ENCODE measurements at regions not wholly inside any gene's neighbourhood (a gene's known extent, or its start where the extent isn't known, plus 50 kb on each side); places are given as distances from the start of the nearest gene placed in this dataset.

GRCh38 chr11:80436547-80436946 is 995.7 kb upstream of the TENM4 start:
- Histone ChIP-seq H3K4me2 (ENCODE audit: low read depth, low read length) (no peak overlapping the region), H2AK5ac (ENCODE audit: low read depth, low read length) (no peak overlapping the region), H3K23ac (ENCODE audit: low read depth, low read length) (no peak overlapping the region), H2BK20ac (ENCODE audit: low read depth, low read length) (no peak overlapping the region), H2BK15ac (ENCODE audit: low read depth, low read length) (no peak overlapping the region), H3K36me3 (ENCODE audit: control insufficient read depth, insufficient read depth, low read length) (no peaks in the 10 kb centered on the region), H3K4me3 (ENCODE audit: insufficient read depth, low read depth, low read length) (no peak overlapping the region), H2AFZ (replicated peaks; ENCODE audit: low read length, poor library complexity) (no peak overlapping the region), H3K27ac (ENCODE audit: insufficient read depth, low read length) (no peak overlapping the region), H3K14ac (replicated peaks; ENCODE audit: low read depth, low read length) (no peak overlapping the region), H3K9ac (ENCODE audit: low read depth, low read length) (no peak overlapping the region), H3K56ac (ENCODE audit: extremely low read depth, insufficient read depth, low read length) (no peak overlapping the region), H2AK9ac (replicated peaks; ENCODE audit: low read depth, low read length, poor library complexity) (no peak overlapping the region), H3K4ac (ENCODE audit: low read depth, low read length) (no peak overlapping the region), H2BK120ac (ENCODE audit: low read depth, low read length) (no peak overlapping the region), H3K79me1 (ENCODE audit: low read depth in 1 of 2, low read length in 2 of 2) (no peaks in the 10 kb centered on the region), H3K9me3 (ENCODE audit: control insufficient read depth, insufficient read depth, low read length) (no peaks in the 10 kb centered on the region; the same call in 1 of the 2 replicates), H4K5ac (ENCODE audit: low read depth, low read length) (no peak overlapping the region), H3K27me3 (ENCODE audit: control insufficient read depth, insufficient read depth, low read length) (no peaks in the 10 kb centered on the region), H3K9me1 (ENCODE audit: insufficient read depth, low read length) (no peaks in the 10 kb centered on the region), H4K20me1 (ENCODE audit: insufficient read depth, low read length) (no peaks in the 10 kb centered on the region), H3K4me1 (ENCODE audit: control insufficient read depth, insufficient read depth, low read length) (no peaks in the 10 kb centered on the region), H3K18ac (ENCODE audit: low read depth, low read length) (no peak overlapping the region), H2BK5ac (ENCODE audit: low read depth, low read length, poor library complexity, severe bottlenecking) (no peak overlapping the region), H4K8ac (ENCODE audit: low read depth in 2 of 2, low read length in 2 of 2) (no peak overlapping the region), H4K91ac (ENCODE audit: insufficient read depth, low read depth, low read length) (no peak overlapping the region)
- no peak for DNase-seq
- in situ Hi-C loops (cut with MboI; ENCODE audit: low sequenced_read_pairs) = no loop called here
- ChIA-PET CTCF (no interaction called here), POLR2A (ENCODE audit: unreplicated experiment) (no interaction called here)
- ATAC-seq (ENCODE audit: low read depth) = no peak
- TF ChIP-seq CHD1 (IDR thresholded peaks at IDR 0.05; ENCODE audit: low read depth, low read length) (no peak), MAZ (IDR thresholded peaks at IDR 0.05; ENCODE audit: borderline replicate concordance, low read depth, low read length) (no peak), CEBPB (IDR thresholded peaks at IDR 0.05; ENCODE audit: low read depth, low read length) (no peak), RFX5 (IDR thresholded peaks at IDR 0.05; ENCODE audit: low read depth, low read length) (no peak), NFE2L2 (IDR thresholded peaks at IDR 0.05; ENCODE audit: low read depth, low read length) (no peak), RCOR1 (IDR thresholded peaks at IDR 0.05; ENCODE audit: insufficient replicate concordance, low read length) (no peak), RAD21 (IDR thresholded peaks at IDR 0.05; ENCODE audit: low read length) (no peak), CTCF (conservative IDR thresholded peaks at IDR 0.05; ENCODE audit: low read depth, low read length) (no peak), USF2 (IDR thresholded peaks at IDR 0.05; ENCODE audit: low read depth, low read length) (no peak), FOS (IDR thresholded peaks at IDR 0.05; ENCODE audit: low read depth, low read length) (no peak), ELK1 (IDR thresholded peaks at IDR 0.05; ENCODE audit: borderline replicate concordance, low read depth, low read length) (no peak), MXI1 (IDR thresholded peaks at IDR 0.05; ENCODE audit: borderline replicate concordance, low read depth, low read length) (no peak), SMC3 (IDR thresholded peaks at IDR 0.05; ENCODE audit: low read depth, low read length) (no peak), BHLHE40 (IDR thresholded peaks at IDR 0.05; ENCODE audit: low read depth, low read length) (no peak), MAFK (IDR thresholded peaks at IDR 0.05; ENCODE audit: low read depth, low read length) (no peak), POLR2A (IDR thresholded peaks at IDR 0.05; ENCODE audit: low read depth, low read length) (no peak)
- no TSS peak for BruUV-seq (replicated peaks)
- no CpG with 5 or more reads among the region's 1 CpG for WGBS, 2 experiments (ENCODE audit: extremely low coverage in 2 of 2, insufficient read length in 1 of 2)
- intact Hi-C loops (cut with micrococcal nuclease) = no loop called here
- dilution Hi-C loops (cut with HindIII; ENCODE audit: low sequenced_read_pairs, unreplicated experiment) = no loop called here
